ENCODE measurements at regions not wholly inside any gene's neighbourhood (a gene's known extent, or its start where the extent isn't known, plus 50 kb on each side); places are given as distances from the start of the nearest gene placed in this dataset.

- H3K27ac ChIP-seq = no peak overlapping the region
- DNase-seq (ENCODE audit: low spot score) = no peak
- ChIA-PET POLR2A (ENCODE audit: low non-redundant PET) (no interaction called here), CTCF (no interaction called here)
- no peak for TF ChIP-seq CTCF (conservative IDR thresholded peaks at IDR 0.05; ENCODE audit: low read depth)
Measured at GRCh38 chr6:169883316-169883715, 131.9 kb downstream of the ERMARD start.

- CTCF ChIA-PET = interaction anchor here (0.7 kb wide), 1 partner anchor 917 kb away, joined by 4 read pairs; no protein-coding TSS in a partner anchor
- no peak for TF ChIP-seq CTCF (conservative IDR thresholded peaks at IDR 0.05; ENCODE audit: low read depth)
- POLR2A ChIA-PET (ENCODE audit: low non-redundant PET) = no interaction called here
- DNase-seq (ENCODE audit: low spot score) = no peak
- no peak overlapping the region for H3K27ac ChIP-seq
Measured at GRCh38 chr6:169881976-169882375, 130.6 kb downstream of the ERMARD start.

GRCh38 chr6:169881398-169881797 is 130.0 kb downstream of the ERMARD start:
- no peak overlapping the region for H3K27ac ChIP-seq
- DNase-seq (ENCODE audit: low spot score) = no peak
- POLR2A ChIA-PET (ENCODE audit: low non-redundant PET) = no interaction called here
- no peak for TF ChIP-seq CTCF (conservative IDR thresholded peaks at IDR 0.05; ENCODE audit: low read depth)
- CTCF ChIA-PET = no interaction called here

- ChIA-PET POLR2A (ENCODE audit: low non-redundant PET) (no interaction called here), CTCF (no interaction called here)
- TF ChIP-seq CTCF (conservative IDR thresholded peaks at IDR 0.05; ENCODE audit: low read depth) = no peak
- H3K27ac ChIP-seq = no peak overlapping the region
- DNase-seq (ENCODE audit: low spot score) = no peak
Measured at GRCh38 chr6:169880516-169880915, 129.1 kb downstream of the ERMARD start.

- ChIA-PET POLR2A (ENCODE audit: low non-redundant PET) (no interaction called here), CTCF (no interaction called here)
- DNase-seq (ENCODE audit: low spot score) = no peak
- TF ChIP-seq CTCF (conservative IDR thresholded peaks at IDR 0.05; ENCODE audit: low read depth) = no peak
- H3K27ac ChIP-seq = no peak overlapping the region
Measured at GRCh38 chr6:169869301-169869700, 117.9 kb downstream of the ERMARD start.

- DNase-seq (ENCODE audit: low spot score) = no peak
- ChIA-PET CTCF (no interaction called here), POLR2A (ENCODE audit: low non-redundant PET) (no interaction called here)
- TF ChIP-seq CTCF (conservative IDR thresholded peaks at IDR 0.05; ENCODE audit: low read depth) = no peak
- H3K27ac ChIP-seq = no peak overlapping the region
Measured at GRCh38 chr6:169868458-169868857, 117.0 kb downstream of the ERMARD start.

- DNase-seq (ENCODE audit: low spot score) = no peak
- no peak for TF ChIP-seq CTCF (conservative IDR thresholded peaks at IDR 0.05; ENCODE audit: low read depth)
- CTCF ChIA-PET = interaction anchor here (0.7 kb wide), 1 partner anchor 34 kb away, joined by 3 read pairs; no protein-coding TSS in a partner anchor
- H3K27ac ChIP-seq = no peak overlapping the region
- POLR2A ChIA-PET (ENCODE audit: low non-redundant PET) = no interaction called here
Measured at GRCh38 chr6:169867751-169868191, 116.3 kb downstream of the ERMARD start.

Measured in RWPE1 (cell line).